ENCODE measurements at regions not wholly inside any gene's neighbourhood (a gene's known extent, or its start where the extent isn't known, plus 50 kb on each side); places are given as distances from the start of the nearest gene placed in this dataset.
A peak's percentile ranks its signal among the peaks of the same experiment; 100 is the strongest.

DNA sequence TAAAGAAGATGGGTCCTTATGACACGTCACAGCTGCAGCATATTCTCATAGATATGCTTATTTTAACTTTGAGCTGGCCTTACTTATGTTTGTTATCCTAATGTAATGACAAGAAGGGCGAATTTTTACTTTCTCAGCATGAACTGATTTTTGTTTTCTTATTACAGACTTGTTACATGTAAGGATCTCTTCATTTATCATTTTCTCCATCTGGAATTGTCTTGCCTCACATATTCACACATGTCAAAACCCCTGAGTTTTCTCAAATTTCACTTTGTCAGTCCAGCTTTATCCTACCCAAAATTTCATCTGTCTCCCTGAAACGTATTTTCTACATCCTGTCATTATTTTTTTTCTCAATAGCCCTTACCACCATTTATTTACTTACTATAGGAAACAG, 1774.0 kb upstream of the PRR20A start:
- Histone ChIP-seq H3K4me1 (ENCODE audit: control insufficient read depth, insufficient read depth, low read length, poor library complexity, severe bottlenecking) (no peaks in the 10 kb centered on the region), H3K27ac (ENCODE audit: insufficient read depth, low read length, poor library complexity, severe bottlenecking) (no peak overlapping the region), H3K9me3 (ENCODE audit: control insufficient read depth in 2 of 2, low read length in 2 of 2) (peaks cover 2 to 6% of the 10 kb centered on the region in 2 experiments), H3K36me3 (ENCODE audit: control insufficient read depth, insufficient read depth, low read length) (no peaks in the 10 kb centered on the region), H3K4me3 (ENCODE audit: low read depth, low read length) (no peak overlapping the region), H3K27me3 (ENCODE audit: control insufficient read depth, insufficient read depth, low read length) (no peaks in the 10 kb centered on the region)
- H3K4me3 Mint-ChIP-seq, result no peak overlapping the region
- no peak for DNase-seq
- no peak overlapping the region for H3K27ac Mint-ChIP-seq
- no peaks in the 10 kb centered on the region for H3K4me1 Mint-ChIP-seq
- no peaks in the 10 kb centered on the region for H3K36me3 Mint-ChIP-seq
- ATAC-seq (ENCODE audit: low read depth in 2 of 2), result no peak
- peaks cover 0 to 21% (median 11%) of the 10 kb centered on the region in 7 donors for H3K9me3 Mint-ChIP-seq
- no peaks in the 10 kb centered on the region for H3K27me3 Mint-ChIP-seq

DNA sequence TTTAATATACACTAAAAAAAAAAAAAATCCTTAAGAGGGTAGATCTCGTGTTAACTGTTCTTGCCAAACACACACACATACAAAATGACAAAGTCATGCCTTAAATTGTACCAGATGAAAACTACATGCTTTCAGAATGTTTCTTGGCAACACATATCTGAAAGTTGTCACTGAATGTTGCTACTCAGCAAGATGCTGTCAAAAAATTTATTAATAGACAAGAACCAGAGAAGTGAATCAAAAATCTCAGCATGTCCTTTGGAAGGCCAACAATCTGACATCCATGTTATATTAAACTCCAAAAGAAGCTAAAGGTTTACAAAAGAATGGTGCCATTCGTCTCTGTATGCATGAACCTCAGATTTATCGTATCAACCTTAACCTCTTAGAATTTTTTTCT, 1746.2 kb upstream of the PRR20A start:
- Mint-ChIP-seq H3K9me3 (peaks cover 0 to 23% (median 7%) of the 10 kb centered on the region in 7 donors), H3K27ac (no peak overlapping the region), H3K4me1 (no peaks in the 10 kb centered on the region), H3K36me3 (no peaks in the 10 kb centered on the region), H3K27me3 (no peaks in the 10 kb centered on the region), H3K4me3 (no peak overlapping the region)
- H3K27me3 ChIP-seq (ENCODE audit: control insufficient read depth, insufficient read depth, low read length), result no peaks in the 10 kb centered on the region
- peaks cover 5 to 6% of the 10 kb centered on the region in 2 experiments for H3K9me3 ChIP-seq (ENCODE audit: control insufficient read depth in 2 of 2, low read length in 2 of 2)
- no peak overlapping the region for H3K4me3 ChIP-seq (ENCODE audit: low read depth, low read length)
- no peak overlapping the region for H3K27ac ChIP-seq (ENCODE audit: insufficient read depth, low read length, poor library complexity, severe bottlenecking)
- H3K4me1 ChIP-seq (ENCODE audit: control insufficient read depth, insufficient read depth, low read length, poor library complexity, severe bottlenecking), result no peaks in the 10 kb centered on the region
- no peaks in the 10 kb centered on the region for H3K36me3 ChIP-seq (ENCODE audit: control insufficient read depth, insufficient read depth, low read length)
- ATAC-seq (ENCODE audit: low read depth in 2 of 2), result no peak
- no peak for DNase-seq

DNA sequence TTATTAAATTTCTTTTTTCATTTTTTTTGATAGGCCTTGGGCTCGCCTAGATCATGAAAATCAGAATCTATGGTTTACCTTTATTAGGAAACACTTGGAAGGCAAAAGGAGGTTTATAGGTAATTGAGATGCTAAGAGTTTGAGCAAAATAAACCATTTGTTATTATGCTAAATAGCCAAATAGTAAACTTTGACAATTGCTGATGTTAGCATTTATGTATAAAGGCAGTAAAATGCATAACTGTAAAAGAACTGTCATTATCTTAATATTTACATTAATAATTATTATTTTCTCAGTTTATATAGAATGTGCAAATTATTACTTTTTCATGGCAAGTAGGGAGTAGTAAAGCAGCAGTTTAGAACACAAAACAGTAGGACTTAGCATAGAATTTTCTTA, 1737.8 kb upstream of the PRR20A start:
- H3K36me3 Mint-ChIP-seq, result no peaks in the 10 kb centered on the region
- H3K4me1 ChIP-seq (ENCODE audit: control insufficient read depth, insufficient read depth, low read length, poor library complexity, severe bottlenecking), result no peaks in the 10 kb centered on the region
- ATAC-seq (ENCODE audit: low read depth in 2 of 2) (no peak), DNase-seq (no peak)
- H3K4me3 Mint-ChIP-seq, result no peak overlapping the region
- no peaks in the 10 kb centered on the region for H3K4me1 Mint-ChIP-seq
- peaks cover 2 to 22% (median 7%) of the 10 kb centered on the region in 7 donors for H3K9me3 Mint-ChIP-seq
- no peak overlapping the region for H3K4me3 ChIP-seq (ENCODE audit: low read depth, low read length)
- no peak overlapping the region for H3K27ac ChIP-seq (ENCODE audit: insufficient read depth, low read length, poor library complexity, severe bottlenecking)
- H3K27me3 Mint-ChIP-seq, result no peaks in the 10 kb centered on the region
- peaks cover 0 to 4% of the 10 kb centered on the region in 2 experiments for H3K9me3 ChIP-seq (ENCODE audit: control insufficient read depth in 2 of 2, low read length in 2 of 2)
- H3K36me3 ChIP-seq (ENCODE audit: control insufficient read depth, insufficient read depth, low read length), result no peaks in the 10 kb centered on the region
- H3K27me3 ChIP-seq (ENCODE audit: control insufficient read depth, insufficient read depth, low read length), result no peaks in the 10 kb centered on the region
- H3K27ac Mint-ChIP-seq, result no peak overlapping the region

DNA sequence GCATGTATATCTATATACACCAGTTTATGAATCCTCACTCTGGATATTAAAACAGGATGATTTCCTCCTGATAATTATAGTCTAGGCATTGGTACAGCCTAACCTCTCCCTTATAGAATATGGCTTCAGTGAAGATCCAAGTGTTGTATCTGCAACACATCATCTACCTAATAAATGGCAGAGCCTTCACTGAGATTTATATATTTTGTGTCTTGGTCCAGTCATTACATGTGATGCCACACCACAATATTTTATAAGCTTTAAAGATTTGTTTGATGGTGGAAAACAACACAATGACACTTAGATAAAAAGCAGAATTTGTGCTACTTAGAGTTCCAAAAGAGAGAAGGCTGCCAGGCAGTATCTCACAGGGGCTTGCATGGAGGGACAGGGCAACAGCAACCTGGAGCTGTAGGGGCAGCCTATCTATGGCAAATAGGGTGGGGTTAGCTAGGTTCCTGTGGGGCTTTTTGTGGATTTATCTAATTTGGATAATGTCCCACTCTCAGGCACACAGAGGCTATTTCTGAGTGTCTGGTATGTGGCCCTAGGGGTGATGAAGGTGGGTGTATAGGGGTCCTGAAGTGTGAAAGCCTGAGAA, 1736.7 kb upstream of the PRR20A start:
- no peak overlapping the region for H3K4me3 ChIP-seq (ENCODE audit: low read depth, low read length)
- H3K27me3 ChIP-seq (ENCODE audit: control insufficient read depth, insufficient read depth, low read length), result no peaks in the 10 kb centered on the region
- Mint-ChIP-seq H3K4me1 (no peaks in the 10 kb centered on the region), H3K27ac (no peak overlapping the region), H3K9me3 (peaks cover 2 to 22% (median 7%) of the 10 kb centered on the region in 7 donors), H3K36me3 (no peaks in the 10 kb centered on the region), H3K4me3 (no peak overlapping the region), H3K27me3 (no peaks in the 10 kb centered on the region)
- no peaks in the 10 kb centered on the region for H3K4me1 ChIP-seq (ENCODE audit: control insufficient read depth, insufficient read depth, low read length, poor library complexity, severe bottlenecking)
- ATAC-seq (ENCODE audit: low read depth in 2 of 2) (no peak), DNase-seq (no peak)
- no peak overlapping the region for H3K27ac ChIP-seq (ENCODE audit: insufficient read depth, low read length, poor library complexity, severe bottlenecking)
- no peaks in the 10 kb centered on the region for H3K36me3 ChIP-seq (ENCODE audit: control insufficient read depth, insufficient read depth, low read length)
- peaks cover 0 to 4% of the 10 kb centered on the region in 2 experiments for H3K9me3 ChIP-seq (ENCODE audit: control insufficient read depth in 2 of 2, low read length in 2 of 2)

DNA sequence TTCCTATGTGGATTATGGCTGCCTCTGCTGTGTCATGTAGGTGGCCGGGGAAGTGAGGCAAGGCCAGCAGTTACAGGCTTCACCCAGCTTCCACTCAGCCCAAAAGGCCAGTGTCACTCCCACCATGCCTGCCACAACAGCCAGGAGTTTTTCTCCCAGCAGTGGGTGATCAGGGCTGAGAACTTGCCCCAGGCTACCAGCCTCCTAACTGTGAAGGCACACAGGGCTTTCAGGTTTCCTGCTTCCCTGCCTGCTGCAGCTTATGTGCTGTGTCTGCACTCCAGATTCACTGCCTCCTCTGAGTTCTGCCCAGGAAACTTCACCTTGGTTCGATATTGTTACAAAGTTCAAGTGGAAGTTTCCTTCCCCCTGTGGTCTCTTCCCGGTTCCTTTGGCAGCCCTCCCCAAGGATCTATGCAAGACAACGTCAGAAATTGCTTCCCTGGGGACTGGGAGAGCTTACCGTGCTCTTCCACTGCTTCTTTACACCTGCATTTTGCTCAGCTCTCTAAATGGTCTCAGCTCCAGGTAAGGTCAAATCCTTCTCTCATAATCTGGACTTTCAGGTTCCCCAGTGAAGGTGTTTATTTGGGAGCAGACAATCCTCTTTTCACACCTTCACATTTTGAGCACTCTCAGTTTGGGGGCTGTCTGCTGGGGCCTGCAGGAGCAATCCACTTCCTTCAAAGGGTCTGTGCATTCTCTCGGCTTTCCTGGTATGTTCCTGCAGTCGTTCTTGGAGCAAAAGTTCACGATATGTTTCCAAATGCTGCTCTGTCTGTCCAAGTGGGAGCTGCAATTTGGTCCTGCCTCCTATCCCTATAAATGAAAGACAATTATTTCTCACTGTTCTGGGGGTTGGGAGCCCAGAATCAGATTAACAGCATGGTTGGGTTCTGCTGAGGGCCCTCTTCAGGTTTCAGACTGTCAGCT, 1730.1 kb upstream of the PRR20A start:
- Mint-ChIP-seq H3K9me3 (peaks cover 3 to 14% (median 8%) of the 10 kb centered on the region in 7 donors), H3K4me3 (no peak overlapping the region)
- ATAC-seq (ENCODE audit: low read depth in 2 of 2), result no peak

DNA sequence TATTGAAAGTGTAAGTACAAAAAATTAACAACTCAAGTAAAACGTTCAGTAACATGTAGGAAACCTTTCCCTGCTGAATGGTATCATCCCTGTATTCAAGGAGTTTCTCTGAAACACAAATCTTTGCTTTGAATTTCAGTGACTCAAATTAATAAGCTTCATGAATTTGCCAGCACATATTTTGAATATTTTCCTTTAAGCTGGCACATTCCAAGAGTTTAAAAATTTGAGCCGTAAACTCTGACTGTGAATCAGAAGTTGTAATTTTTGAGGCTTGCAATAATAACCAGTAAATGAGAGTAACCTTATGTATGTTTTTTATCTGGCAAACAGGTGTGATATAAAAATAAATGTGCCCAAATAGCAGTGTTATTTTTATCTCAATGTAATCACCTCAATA, 1722.6 kb upstream of the PRR20A start:
- H3K27ac Mint-ChIP-seq, result no peak overlapping the region
- H3K4me3 ChIP-seq (ENCODE audit: low read depth, low read length), result no peak overlapping the region
- no peaks in the 10 kb centered on the region for H3K27me3 Mint-ChIP-seq
- H3K4me1 ChIP-seq (ENCODE audit: control insufficient read depth, insufficient read depth, low read length, poor library complexity, severe bottlenecking), result no peaks in the 10 kb centered on the region
- H3K36me3 ChIP-seq (ENCODE audit: control insufficient read depth, insufficient read depth, low read length), result no peaks in the 10 kb centered on the region
- peak overlapping the region in 1 of 4 donors; percentile 38 for H3K4me3 Mint-ChIP-seq
- peaks cover 0 to 10% (median 4%) of the 10 kb centered on the region in 7 donors for H3K9me3 Mint-ChIP-seq
- H3K27ac ChIP-seq (ENCODE audit: insufficient read depth, low read length, poor library complexity, severe bottlenecking), result no peak overlapping the region
- no peak for DNase-seq
- H3K36me3 Mint-ChIP-seq, result no peaks in the 10 kb centered on the region
- no peak for ATAC-seq (ENCODE audit: low read depth in 2 of 2)
- no peaks in the 10 kb centered on the region for H3K27me3 ChIP-seq (ENCODE audit: control insufficient read depth, insufficient read depth, low read length)
- H3K4me1 Mint-ChIP-seq, result no peaks in the 10 kb centered on the region
- H3K9me3 ChIP-seq (ENCODE audit: control insufficient read depth in 2 of 2, low read length in 2 of 2), result peaks cover 0 to 2% of the 10 kb centered on the region in 2 experiments

More for the DNA sequence above, 1730.1 kb upstream of the PRR20A start:
- no peaks in the 10 kb centered on the region for H3K4me1 ChIP-seq (ENCODE audit: control insufficient read depth, insufficient read depth, low read length, poor library complexity, severe bottlenecking)
- no peak for DNase-seq
- no peak overlapping the region for H3K4me3 ChIP-seq (ENCODE audit: low read depth, low read length)
- H3K36me3 Mint-ChIP-seq, result no peaks in the 10 kb centered on the region
- no peaks in the 10 kb centered on the region for H3K4me1 Mint-ChIP-seq
- no peak overlapping the region for H3K27ac ChIP-seq (ENCODE audit: insufficient read depth, low read length, poor library complexity, severe bottlenecking)
- no peaks in the 10 kb centered on the region for H3K27me3 Mint-ChIP-seq
- no peaks in the 10 kb centered on the region for H3K27me3 ChIP-seq (ENCODE audit: control insufficient read depth, insufficient read depth, low read length)
- peak overlapping the region in 1 of 3 donors; percentile 33 for H3K27ac Mint-ChIP-seq
- H3K36me3 ChIP-seq (ENCODE audit: control insufficient read depth, insufficient read depth, low read length), result no peaks in the 10 kb centered on the region
- peaks cover 0 to 6% of the 10 kb centered on the region in 2 experiments for H3K9me3 ChIP-seq (ENCODE audit: control insufficient read depth in 2 of 2, low read length in 2 of 2)

DNA sequence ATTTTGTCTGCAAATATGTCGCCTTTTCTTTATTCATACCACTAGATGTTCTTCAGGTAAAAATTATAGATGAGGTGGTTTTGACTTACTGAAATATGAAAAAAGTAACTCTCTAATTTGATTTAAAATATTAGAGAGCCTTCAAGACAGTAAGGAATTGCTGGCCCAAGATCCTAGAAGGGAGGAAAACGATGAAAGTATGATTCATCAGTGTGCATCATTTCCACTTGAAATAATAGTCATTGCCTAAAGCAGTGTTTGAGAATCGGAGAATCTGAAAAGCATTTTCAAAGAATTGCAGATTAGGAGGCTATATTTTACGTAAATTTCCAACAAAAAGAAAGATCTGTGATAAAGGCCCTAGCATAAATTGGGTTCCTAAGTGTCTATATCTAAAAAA, 1707.9 kb upstream of the PRR20A start:
- ATAC-seq (ENCODE audit: low read depth in 2 of 2) (no peak), DNase-seq (no peak)
- no peak overlapping the region for H3K4me3 Mint-ChIP-seq
- no peaks in the 10 kb centered on the region for H3K36me3 Mint-ChIP-seq
- no peak overlapping the region for H3K27ac Mint-ChIP-seq
- Histone ChIP-seq H3K36me3 (ENCODE audit: control insufficient read depth, insufficient read depth, low read length) (no peaks in the 10 kb centered on the region), H3K4me1 (ENCODE audit: control insufficient read depth, insufficient read depth, low read length, poor library complexity, severe bottlenecking) (no peaks in the 10 kb centered on the region), H3K27ac (ENCODE audit: insufficient read depth, low read length, poor library complexity, severe bottlenecking) (no peak overlapping the region), H3K4me3 (ENCODE audit: low read depth, low read length) (no peak overlapping the region), H3K9me3 (ENCODE audit: control insufficient read depth in 2 of 2, low read length in 2 of 2) (peaks cover 0 to 11% of the 10 kb centered on the region in 2 experiments), H3K27me3 (ENCODE audit: control insufficient read depth, insufficient read depth, low read length) (no peaks in the 10 kb centered on the region)
- H3K4me1 Mint-ChIP-seq, result no peaks in the 10 kb centered on the region
- H3K9me3 Mint-ChIP-seq, result peaks cover 0 to 16% (median 4%) of the 10 kb centered on the region in 7 donors
- H3K27me3 Mint-ChIP-seq, result no peaks in the 10 kb centered on the region
